HUES48 (cell line): ENCODE measurements at regions not wholly inside any gene's neighbourhood (a gene's known extent, or its start where the extent isn't known, plus 50 kb on each side); places are given as distances from the start of the nearest gene placed in this dataset.

ENCODE experiments used
- H3K27ac ChIP-seq: one replicate; pipeline ENCODE4 v1.7.0; 2013; ENCODE audit warnings: low read depth, low read length, inconsistent platforms
- H3K27me3 ChIP-seq: 2 replicates; pipeline ENCODE4 v1.6.1; 2013; ENCODE audit warnings: mild to moderate bottlenecking, low read length; ENCODE audit not compliant: control insufficient read depth, insufficient read depth
- H3K36me3 ChIP-seq: 2 replicates; pipeline ENCODE4 v1.6.1; 2013; ENCODE audit warnings: low read length; ENCODE audit not compliant: control insufficient read depth, insufficient read depth
- H3K4me1 ChIP-seq: 2 replicates; pipeline ENCODE4 v1.6.1; 2013; ENCODE audit warnings: mild to moderate bottlenecking, low read length; ENCODE audit not compliant: control insufficient read depth, insufficient read depth
- H3K4me3 ChIP-seq: 2 replicates; pipeline ENCODE4 v1.5.1; 2013; ENCODE audit warnings: mild to moderate bottlenecking, low read depth, low read length
- H3K9ac ChIP-seq: 2 replicates; pipeline ENCODE4 v1.6.1; 2013; ENCODE audit warnings: mild to moderate bottlenecking, low read depth, low read length, moderate library complexity
- H3K9me3 ChIP-seq: 2 replicates; pipeline ENCODE4 v1.6.1; 2013; ENCODE audit warnings: low read length; ENCODE audit not compliant: control insufficient read depth, insufficient read depth

- H3K9me3 ChIP-seq = no peaks in the 10 kb centered on the region
- H3K4me3 ChIP-seq = no peak overlapping the region
- no peaks in the 10 kb centered on the region for H3K27me3 ChIP-seq
- H3K9ac ChIP-seq = no peak overlapping the region
- H3K36me3 ChIP-seq = no peaks in the 10 kb centered on the region
- no peak overlapping the region for H3K27ac ChIP-seq
- H3K4me1 ChIP-seq = no peaks in the 10 kb centered on the region
Observed at GRCh38 chr7:41294556-41295454, 408.1 kb downstream of the INHBA start.

- H3K4me1 ChIP-seq = no peaks in the 10 kb centered on the region
- H3K9ac ChIP-seq = no peak overlapping the region
- H3K36me3 ChIP-seq = no peaks in the 10 kb centered on the region
- peaks cover 7% of the 10 kb centered on the region; the same call in 1 of the 2 replicates for H3K9me3 ChIP-seq
- H3K4me3 ChIP-seq = no peak overlapping the region
- H3K27ac ChIP-seq = no peak overlapping the region
- H3K27me3 ChIP-seq = peaks cover 12% of the 10 kb centered on the region; the same call in 1 of the 2 replicates
Observed at GRCh38 chr7:41292487-41292886, 410.4 kb downstream of the INHBA start.

GRCh38 chr7:41287559-41288335 is 415.1 kb downstream of the INHBA start:
- H3K9ac ChIP-seq = no peak overlapping the region
- H3K9me3 ChIP-seq = peaks cover 7% of the 10 kb centered on the region; the same call in 1 of the 2 replicates
- peaks cover 21% of the 10 kb centered on the region for H3K27me3 ChIP-seq
- no peak overlapping the region for H3K27ac ChIP-seq
- H3K36me3 ChIP-seq = no peaks in the 10 kb centered on the region
- no peak overlapping the region for H3K4me3 ChIP-seq
- no peaks in the 10 kb centered on the region for H3K4me1 ChIP-seq

GRCh38 chr7:41280491-41280890 is 422.4 kb downstream of the INHBA start:
- Histone ChIP-seq H3K4me3 (no peak overlapping the region), H3K4me1 (no peaks in the 10 kb centered on the region), H3K27me3 (no peaks in the 10 kb centered on the region; the same call in 1 of the 2 replicates), H3K9ac (no peak overlapping the region), H3K36me3 (no peaks in the 10 kb centered on the region), H3K9me3 (no peaks in the 10 kb centered on the region), H3K27ac (no peak overlapping the region)

- no peaks in the 10 kb centered on the region; the same call in 1 of the 2 replicates for H3K27me3 ChIP-seq
- H3K4me1 ChIP-seq = no peaks in the 10 kb centered on the region
- no peak overlapping the region for H3K9ac ChIP-seq
- no peak overlapping the region for H3K4me3 ChIP-seq
- H3K9me3 ChIP-seq = no peaks in the 10 kb centered on the region
- no peaks in the 10 kb centered on the region for H3K36me3 ChIP-seq
- no peak overlapping the region for H3K27ac ChIP-seq
Observed at GRCh38 chr7:41277561-41277960, 425.3 kb downstream of the INHBA start.

- H3K4me1 ChIP-seq = no peaks in the 10 kb centered on the region
- no peak overlapping the region for H3K4me3 ChIP-seq
- H3K9me3 ChIP-seq = no peaks in the 10 kb centered on the region
- H3K27ac ChIP-seq = no peak overlapping the region
- H3K27me3 ChIP-seq = no peaks in the 10 kb centered on the region
- H3K9ac ChIP-seq = no peak overlapping the region
- H3K36me3 ChIP-seq = no peaks in the 10 kb centered on the region
Observed at GRCh38 chr7:41275255-41275654, 427.6 kb downstream of the INHBA start.

- Histone ChIP-seq H3K36me3 (no peaks in the 10 kb centered on the region), H3K9ac (no peak overlapping the region), H3K9me3 (no peaks in the 10 kb centered on the region), H3K4me3 (no peak overlapping the region), H3K4me1 (no peaks in the 10 kb centered on the region), H3K27me3 (no peaks in the 10 kb centered on the region), H3K27ac (no peak overlapping the region)
Observed at GRCh38 chr7:41274179-41274578, 428.7 kb downstream of the INHBA start.

GRCh38 chr7:41272664-41273063 is 430.2 kb downstream of the INHBA start:
- no peak overlapping the region for H3K27ac ChIP-seq
- no peaks in the 10 kb centered on the region for H3K4me1 ChIP-seq
- no peak overlapping the region for H3K4me3 ChIP-seq
- H3K36me3 ChIP-seq = no peaks in the 10 kb centered on the region
- H3K9ac ChIP-seq = no peak overlapping the region
- no peaks in the 10 kb centered on the region for H3K9me3 ChIP-seq
- H3K27me3 ChIP-seq = no peaks in the 10 kb centered on the region

GRCh38 chr7:41268878-41269277 is 434.0 kb downstream of the INHBA start:
- no peak overlapping the region for H3K27ac ChIP-seq
- no peak overlapping the region for H3K9ac ChIP-seq
- no peaks in the 10 kb centered on the region for H3K9me3 ChIP-seq
- no peaks in the 10 kb centered on the region for H3K4me1 ChIP-seq
- H3K4me3 ChIP-seq = no peak overlapping the region
- no peaks in the 10 kb centered on the region for H3K36me3 ChIP-seq
- no peaks in the 10 kb centered on the region for H3K27me3 ChIP-seq

- Histone ChIP-seq H3K27me3 (no peaks in the 10 kb centered on the region), H3K9me3 (no peaks in the 10 kb centered on the region), H3K9ac (no peak overlapping the region), H3K4me1 (peaks cover 5% of the 10 kb centered on the region; the same call in 1 of the 2 replicates), H3K4me3 (no peak overlapping the region), H3K36me3 (no peaks in the 10 kb centered on the region), H3K27ac (no peak overlapping the region)
Observed at GRCh38 chr7:41261080-41261479, 441.8 kb downstream of the INHBA start.

- Histone ChIP-seq H3K4me1 (peaks cover 6% of the 10 kb centered on the region; the same call in 1 of the 2 replicates), H3K9me3 (no peaks in the 10 kb centered on the region), H3K36me3 (no peaks in the 10 kb centered on the region), H3K27me3 (no peaks in the 10 kb centered on the region), H3K9ac (no peak overlapping the region), H3K4me3 (no peak overlapping the region), H3K27ac (no peak overlapping the region)
Observed at GRCh38 chr7:41257660-41258059, 445.2 kb downstream of the INHBA start.
